Adrenal gland (tissue), 9 donors: ENCODE measurements at regions not wholly inside any gene's neighbourhood (a gene's known extent, or its start where the extent isn't known, plus 50 kb on each side); places are given as distances from the start of the nearest gene placed in this dataset.

Experiments
- DNase-seq, 7 donors: peaks; one replicate each; pipeline ENCODE4 v3.0.0-alpha.2; 2019 to 2020
- H3K27ac ChIP-seq, 5 donors: fragments of 200-600 bp; sonication (generic) in 4 of 5; 1 replicate in 3 of 5; 2 replicates in 2 of 5; pipeline versions ENCODE4 v1.5.1 to v1.8.0; 2016 to 2020; ENCODE audit warnings: mild to moderate bottlenecking in 1 of 5
- H3K27me3 ChIP-seq: fragments of 200-600 bp; 2 replicates; pipeline ENCODE4 v1.8.0; 2021
- H3K36me3 ChIP-seq, 2 donors: fragments of 200-600 bp; replicated peaks in 1 of 2; 1 replicate in 1 of 2; 2 replicates in 1 of 2; pipeline versions ENCODE4 v1.5.1 to v1.8.0; 2018 to 2022
- H3K4me1 ChIP-seq, 2 donors: fragments of 200-600 bp; replicated peaks in 1 of 2; 1 replicate in 1 of 2; 2 replicates in 1 of 2; pipeline versions ENCODE4 v1.5.1 to v1.8.0; 2018 to 2021
- H3K4me3 ChIP-seq, 4 donors: fragments of 200-600 bp; sonication (generic) in 3 of 4; one replicate each; pipeline ENCODE4 v1.5.1; 2016 to 2018
- H3K9me3 ChIP-seq, 3 donors: fragments of 200-600 bp; sonication (generic) in 1 of 3; replicated peaks in 1 of 3; 1 replicate in 2 of 3; 2 replicates in 1 of 3; pipeline versions ENCODE4 v1.5.1 to v1.8.0; 2016 to 2021
- CTCF ChIP-seq, 6 experiments: fragments of 450-650 bp in 4 of 6; fragments of 200-600 bp in 2 of 6; sonication (generic) in 1 of 6; IDR thresholded peaks; 1 replicate in 5 of 6; 2 replicates in 1 of 6; pipeline versions ENCODE4 v1.5.1 to v1.8.0; 2016 to 2021; ENCODE audit warnings: antibody characterized with exemption in 6 of 6, mild to moderate bottlenecking in 2 of 6, moderate library complexity in 1 of 6
- POLR2A ChIP-seq, 2 donors: fragments of 450-650 bp; IDR thresholded peaks; one replicate each; pipeline ENCODE4 v1.6.1; 2017; ENCODE audit warnings: antibody characterized with exemption in 2 of 2, mild to moderate bottlenecking in 2 of 2, moderate library complexity in 1 of 2
- WGBS, 4 donors: extraction: QIAGEN DNeasy Blood & Tissue Kit in 2 of 4; methylation state at CpG; one replicate each; pipeline versions ENCODE4 v1.1.5 to v1.1.7; 2013 to 2017; 5-methylcytosine and 5-hydroxymethylcytosine counted together
- intact Hi-C, 2 donors: fragments of 100-400 bp; cut with DNase I; formaldehyde crosslinking; loops; one replicate each; pipeline versions ENCODE4 v1.14.1 to v1.15.0; 2022 to 2023
- donor health status: healthy with polysubstance abuse.
- donor health status: Bipolar disorder and iron deficiency.
- donor health status: DM: yes; HTN: yes; CAD: no.
- donor health status: DM: no; HTN: no; CAD: no.
- donor health status: DM: no; HTN: no; CAD: no.

GRCh38 chr21:41557884-41558283 is 49.9 kb upstream of the TMPRSS2 start:
- intact Hi-C loops = no loop called here
- TF ChIP-seq POLR2A (IDR thresholded peaks at IDR 0.05) = no peak
- TF ChIP-seq CTCF (IDR thresholded peaks at IDR 0.05) = no peak
- DNase-seq = no peak
- Histone ChIP-seq H3K4me1 (no peaks in the 10 kb centered on the region), H3K4me3 (no peak overlapping the region), H3K9me3 (no peaks in the 10 kb centered on the region), H3K36me3 (no peaks in the 10 kb centered on the region), H3K27ac (no peak overlapping the region), H3K27me3 (no peaks in the 10 kb centered on the region)
- WGBS, 4 donors = 73 to 77% (median 76%) methylated on average over 6 of the region's 6 CpGs
